Esophagus squamous epithelium (tissue), 5 donors: ENCODE measurements at regions not wholly inside any gene's neighbourhood (a gene's known extent, or its start where the extent isn't known, plus 50 kb on each side); places are given as distances from the start of the nearest gene placed in this dataset.

ENCODE experiments used
- DNase-seq: peaks from one replicate; lab custom pipeline; 2025; lab: John Stamatoyannopoulos, UW
- H3K27ac ChIP-seq, 4 donors: fragments of 200-600 bp; sonication (generic); one replicate each; pipeline ENCODE4 v1.5.1; 2016 to 2019; ENCODE audit warnings: mild to moderate bottlenecking in 1 of 4
- H3K27me3 ChIP-seq, 4 donors: fragments of 200-600 bp; sonication (generic); 1 replicate in 3 of 4; 2 replicates in 1 of 4; pipeline versions ENCODE4 v1.5.1 to v1.6.0; 2017 to 2021; ENCODE audit warnings: antibody characterized with exemption in 1 of 4
- H3K36me3 ChIP-seq, 3 donors: fragments of 200-600 bp; sonication (generic); one replicate each; pipeline ENCODE4 v1.5.1; 2016 to 2019
- H3K4me1 ChIP-seq, 3 donors: fragments of 200-600 bp; sonication (generic); one replicate each; pipeline ENCODE4 v1.5.1; 2017 to 2019
- H3K4me3 ChIP-seq, 4 donors: fragments of 200-600 bp; sonication (generic); 1 replicate in 3 of 4; 2 replicates in 1 of 4; pipeline ENCODE4 v1.5.1; 2016 to 2019; ENCODE audit warnings: mild to moderate bottlenecking in 2 of 4, moderate library complexity in 1 of 4
- H3K9me3 ChIP-seq, 3 donors: fragments of 200-600 bp; sonication (generic); one replicate each; pipeline ENCODE4 v1.5.1; 2016 to 2019
- POLR2A ChIP-seq, 4 donors: fragments of 450-650 bp; IDR thresholded peaks; one replicate each; pipeline ENCODE4 v1.6.1; 2017; ENCODE audit warnings: antibody characterized with exemption in 4 of 4, mild to moderate bottlenecking in 4 of 4, moderate library complexity in 3 of 4
- WGBS, 2 donors: methylation state at CpG; one replicate each; pipeline ENCODE4 v1.1.5; 2018; 5-methylcytosine and 5-hydroxymethylcytosine counted together
- intact Hi-C: fragments of 100-400 bp; cut with DNase I; formaldehyde crosslinking; loops from one replicate; pipeline ENCODE4 v1.15.0; 2022
- TF ChIP-seq, protein P1 (sequence below), 6 experiments: fragments of 450-650 bp in 4 of 6; fragments of 200-600 bp in 2 of 6; sonication (generic) in 2 of 6; IDR thresholded peaks; one replicate each; pipeline ENCODE4 v1.5.1; 2016 to 2019; ENCODE audit warnings: antibody characterized with exemption in 6 of 6, mild to moderate bottlenecking in 4 of 6, moderate library complexity in 4 of 6
- donor health status: DM: yes; HTN: yes; CAD: no.

DNA sequence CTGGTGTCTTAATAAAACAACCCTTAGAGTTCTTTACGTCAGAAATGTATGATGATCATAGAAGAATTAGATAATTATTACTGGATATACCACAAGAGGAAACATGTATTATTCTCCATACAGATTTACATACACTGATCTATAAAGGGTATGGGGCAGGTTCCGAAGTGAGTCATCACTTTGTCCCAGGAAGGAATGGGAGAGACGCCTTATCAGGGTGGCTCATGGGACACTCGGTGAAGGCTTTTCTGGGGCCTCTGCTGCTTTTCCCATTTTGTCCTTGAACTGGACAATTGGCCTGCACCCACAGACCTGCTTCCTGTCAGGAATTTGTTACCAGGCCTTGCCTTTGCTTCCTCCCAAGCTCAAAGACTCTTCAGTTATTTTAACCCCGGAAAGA is 233.8 kb upstream of the RUNX1 start:
- Histone ChIP-seq H3K4me3 (no peak overlapping the region), H3K4me1 (peaks cover 0 to 4% (median 0%) of the 10 kb centered on the region in 3 donors), H3K27ac (no peak overlapping the region), H3K36me3 (no peaks in the 10 kb centered on the region), H3K27me3 (no peaks in the 10 kb centered on the region), H3K9me3 (peaks cover 0 to 8% (median 0%) of the 10 kb centered on the region in 3 donors)
- TF ChIP-seq, protein P1, sequence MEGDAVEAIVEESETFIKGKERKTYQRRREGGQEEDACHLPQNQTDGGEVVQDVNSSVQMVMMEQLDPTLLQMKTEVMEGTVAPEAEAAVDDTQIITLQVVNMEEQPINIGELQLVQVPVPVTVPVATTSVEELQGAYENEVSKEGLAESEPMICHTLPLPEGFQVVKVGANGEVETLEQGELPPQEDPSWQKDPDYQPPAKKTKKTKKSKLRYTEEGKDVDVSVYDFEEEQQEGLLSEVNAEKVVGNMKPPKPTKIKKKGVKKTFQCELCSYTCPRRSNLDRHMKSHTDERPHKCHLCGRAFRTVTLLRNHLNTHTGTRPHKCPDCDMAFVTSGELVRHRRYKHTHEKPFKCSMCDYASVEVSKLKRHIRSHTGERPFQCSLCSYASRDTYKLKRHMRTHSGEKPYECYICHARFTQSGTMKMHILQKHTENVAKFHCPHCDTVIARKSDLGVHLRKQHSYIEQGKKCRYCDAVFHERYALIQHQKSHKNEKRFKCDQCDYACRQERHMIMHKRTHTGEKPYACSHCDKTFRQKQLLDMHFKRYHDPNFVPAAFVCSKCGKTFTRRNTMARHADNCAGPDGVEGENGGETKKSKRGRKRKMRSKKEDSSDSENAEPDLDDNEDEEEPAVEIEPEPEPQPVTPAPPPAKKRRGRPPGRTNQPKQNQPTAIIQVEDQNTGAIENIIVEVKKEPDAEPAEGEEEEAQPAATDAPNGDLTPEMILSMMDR (IDR thresholded peaks at IDR 0.05), result no peak
- TF ChIP-seq POLR2A (IDR thresholded peaks at IDR 0.05), result no peak
- intact Hi-C loops, result no loop called here
- WGBS, 2 donors, result 89 to 93% methylated on average over 5 of the region's 5 CpGs
- DNase-seq, result no peak

DNA sequence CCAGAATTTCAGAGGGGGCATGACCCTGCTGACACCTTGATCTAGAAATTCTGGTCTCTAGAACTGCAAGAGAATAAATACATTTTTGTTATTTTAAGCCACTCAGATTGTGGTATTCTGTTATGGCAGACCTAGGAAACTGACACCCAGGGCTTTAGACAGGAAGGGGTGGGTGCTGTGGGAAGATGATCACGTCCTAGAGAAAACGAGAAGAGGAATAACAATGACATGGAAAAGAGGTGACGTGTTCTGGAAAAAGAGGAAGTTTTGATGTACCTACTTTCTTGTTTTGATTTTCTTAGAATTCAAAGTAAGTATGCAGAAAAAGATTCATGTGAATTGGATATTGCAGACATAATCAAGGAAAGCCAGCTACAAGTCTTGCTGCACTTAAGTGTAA is 232.9 kb upstream of the RUNX1 start:
- no peak for TF ChIP-seq POLR2A (IDR thresholded peaks at IDR 0.05)
- TF ChIP-seq, protein P1 (IDR thresholded peaks at IDR 0.05), result no peak

GRCh38 chr21:35280231-35280630 is 231.1 kb upstream of the RUNX1 start:
- DNase-seq, result no peak
- no peaks in the 10 kb centered on the region for H3K27me3 ChIP-seq
- no peaks in the 10 kb centered on the region for H3K9me3 ChIP-seq
- intact Hi-C loops, result no loop called here
- TF ChIP-seq, protein P1 (IDR thresholded peaks at IDR 0.05), result no peak
- no peak for TF ChIP-seq POLR2A (IDR thresholded peaks at IDR 0.05)
- H3K27ac ChIP-seq, result no peak overlapping the region
- H3K4me3 ChIP-seq, result no peak overlapping the region
- H3K36me3 ChIP-seq, result no peaks in the 10 kb centered on the region
- H3K4me1 ChIP-seq, result peaks cover 0 to 26% (median 12%) of the 10 kb centered on the region in 3 donors

More for the DNA sequence above, 232.9 kb upstream of the RUNX1 start:
- Histone ChIP-seq H3K9me3 (peaks cover 0 to 2% (median 0%) of the 10 kb centered on the region in 3 donors), H3K4me3 (no peak overlapping the region), H3K36me3 (no peaks in the 10 kb centered on the region), H3K27me3 (no peaks in the 10 kb centered on the region), H3K4me1 (peaks cover 0 to 14% (median 9%) of the 10 kb centered on the region in 3 donors), H3K27ac (no peak overlapping the region)
- no peak for DNase-seq
- intact Hi-C loops, result no loop called here
- WGBS, 2 donors, result 42 to 59% methylated on average over 3 of the region's 3 CpGs

- intact Hi-C loops, result no loop called here
- no peak for DNase-seq
- Histone ChIP-seq H3K36me3 (no peaks in the 10 kb centered on the region), H3K27ac (peak overlapping the region in 1 of 4 donors; percentile 7), H3K4me1 (peaks cover 0 to 54% (median 12%) of the 10 kb centered on the region in 3 donors), H3K27me3 (no peaks in the 10 kb centered on the region), H3K9me3 (no peaks in the 10 kb centered on the region), H3K4me3 (no peak overlapping the region)
- 32 to 42% methylated on average over 3 of the region's 3 CpGs for WGBS, 2 donors
- no peak for TF ChIP-seq POLR2A (IDR thresholded peaks at IDR 0.05)
- TF ChIP-seq, protein P1 (IDR thresholded peaks at IDR 0.05), result no peak
These were observed 226.7 kb upstream of the RUNX1 start for GRCh38 chr21:35275776-35276175.

DNA sequence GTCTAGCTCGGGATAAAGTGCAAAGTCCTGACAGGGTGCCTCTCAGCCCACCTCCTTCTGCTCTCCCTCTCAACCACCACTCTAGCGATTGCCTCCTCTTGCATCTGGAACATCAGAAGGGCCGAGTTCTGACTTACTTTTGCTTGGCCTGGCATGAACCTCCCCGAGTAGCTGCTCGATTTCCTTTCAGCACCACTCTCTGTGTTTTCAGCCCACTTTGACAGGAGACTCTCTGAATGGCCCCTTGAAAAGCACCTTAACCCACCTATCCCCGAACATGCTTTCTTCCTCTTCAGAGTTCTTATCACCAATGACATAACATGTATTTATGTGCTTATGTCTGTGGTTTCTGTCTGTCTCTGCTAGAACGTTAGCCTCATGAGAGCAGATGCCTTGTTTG is 225.8 kb upstream of the RUNX1 start:
- Histone ChIP-seq H3K27me3 (no peaks in the 10 kb centered on the region), H3K9me3 (no peaks in the 10 kb centered on the region), H3K27ac (no peak overlapping the region), H3K4me3 (no peak overlapping the region), H3K4me1 (peaks cover 0 to 54% (median 12%) of the 10 kb centered on the region in 3 donors), H3K36me3 (no peaks in the 10 kb centered on the region)
- DNase-seq, result no peak
- TF ChIP-seq, protein P1 (IDR thresholded peaks at IDR 0.05), result no peak
- TF ChIP-seq POLR2A (IDR thresholded peaks at IDR 0.05), result no peak
- 83 to 84% methylated on average over 7 of the region's 7 CpGs for WGBS, 2 donors
- intact Hi-C loops, result no loop called here
